MCF 10A (cell line): ENCODE measurements at regions not wholly inside any gene's neighbourhood (a gene's known extent, or its start where the extent isn't known, plus 50 kb on each side); places are given as distances from the start of the nearest gene placed in this dataset.

Experiments used
- BruUV-seq: library from RNA; stranded (reverse); fragments of 400-500 nt; replicated peaks from 2 replicates; lab custom pipeline; 2021; lab: Mats Ljungman, UMichigan
- CTCF ChIA-PET: fragments of 300-600 bp; sonication (Branson Sonifier 250); formaldehyde crosslinking; extraction: SDS; loops from one replicate; lab custom pipeline; 2021; ENCODE audit warnings: antibody characterized with exemption, inconsistent platforms; lab: Yijun Ruan, JAX
- POLR2A ChIA-PET: fragments of 300-600, 350-650 bp; sonication (Branson Sonifier 250); formaldehyde crosslinking; extraction: SDS; loops from one replicate; lab custom pipeline; 2020; ENCODE audit warnings: antibody characterized with exemption, inconsistent platforms; lab: Yijun Ruan, JAX
- DNase-seq: peaks from one replicate; pipeline ENCODE4 v3.0.0-alpha.2; 2018; ENCODE audit not compliant: unreplicated experiment
- H3K27ac Mint-ChIP-seq: one replicate; pipeline ENCODE4 v1.8.0; 2022; ENCODE audit warnings: mild to moderate bottlenecking, low read depth, mixed read lengths; ENCODE audit not compliant: unreplicated experiment
- H3K27me3 Mint-ChIP-seq: one replicate; pipeline ENCODE4 v1.8.0; 2022; ENCODE audit warnings: mixed read lengths; ENCODE audit not compliant: insufficient read depth, unreplicated experiment
- H3K36me3 Mint-ChIP-seq: one replicate; pipeline ENCODE4 v1.8.0; 2022; ENCODE audit warnings: mild to moderate bottlenecking, moderate library complexity, mixed read lengths; ENCODE audit not compliant: insufficient read depth, unreplicated experiment
- H3K4me1 Mint-ChIP-seq: one replicate; pipeline ENCODE4 v1.8.0; 2022; ENCODE audit warnings: mixed read lengths; ENCODE audit not compliant: insufficient read depth, unreplicated experiment
- H3K4me3 Mint-ChIP-seq: one replicate; pipeline ENCODE4 v1.8.0; 2022; ENCODE audit warnings: mild to moderate bottlenecking, moderate library complexity, mixed read lengths; ENCODE audit not compliant: unreplicated experiment
- H3K9me3 Mint-ChIP-seq: one replicate; pipeline ENCODE4 v1.8.0; 2022; ENCODE audit warnings: mixed read lengths; ENCODE audit not compliant: unreplicated experiment
- CTCF ChIP-seq: fragments of 200-600 bp; IDR thresholded peaks from one replicate; pipeline ENCODE4 v1.8.0; 2022; ENCODE audit warnings: antibody characterized with exemption, mild to moderate bottlenecking; ENCODE audit not compliant: unreplicated experiment
- intact Hi-C: fragments of 100-400 bp; cut with micrococcal nuclease; formaldehyde crosslinking; loops from 2 replicates; pipeline ENCODE4 v1.14.1; 2022

- no TSS peak for BruUV-seq
- POLR2A ChIA-PET = no interaction called here
- intact Hi-C loops = no loop called here
- DNase-seq = no peak
- Mint-ChIP-seq H3K9me3 (no peaks in the 10 kb centered on the region), H3K4me3 (no peak overlapping the region), H3K27ac (no peak overlapping the region), H3K27me3 (peaks cover 19% of the 10 kb centered on the region), H3K36me3 (no peaks in the 10 kb centered on the region), H3K4me1 (no peaks in the 10 kb centered on the region)
- CTCF ChIA-PET = no interaction called here
- no peak for TF ChIP-seq CTCF
These were observed 193.2 kb upstream of the TNP1 start for GRCh38 chr2:217052856-217053577.

GRCh38 chr2:217051416-217051815, 191.6 kb upstream of the TNP1 start:
- H3K4me1 Mint-ChIP-seq = no peaks in the 10 kb centered on the region
- no peaks in the 10 kb centered on the region for H3K36me3 Mint-ChIP-seq
- POLR2A ChIA-PET = no interaction called here
- DNase-seq = no peak
- no peak overlapping the region for H3K27ac Mint-ChIP-seq
- intact Hi-C loops = no loop called here
- H3K27me3 Mint-ChIP-seq = peaks cover 17% of the 10 kb centered on the region
- no peak overlapping the region for H3K4me3 Mint-ChIP-seq
- no peaks in the 10 kb centered on the region for H3K9me3 Mint-ChIP-seq
- CTCF ChIA-PET = interaction anchor here (1.2 kb wide), 1 partner anchor 11 kb away, joined by 3 read pairs; no protein-coding TSS in a partner anchor
- TF ChIP-seq CTCF = no peak
- no TSS peak for BruUV-seq

GRCh38 chr2:217049956-217050355, 190.1 kb upstream of the TNP1 start:
- CTCF ChIA-PET = interaction anchor here (0.5 to 1.2 kb wide), 3 partner anchors 9 to 74 kb away, joined by 3 to 4 read pairs (median 3); no protein-coding TSS in a partner anchor
- Mint-ChIP-seq H3K27me3 (peaks cover 17% of the 10 kb centered on the region), H3K4me3 (no peak overlapping the region), H3K4me1 (no peaks in the 10 kb centered on the region), H3K27ac (no peak overlapping the region), H3K36me3 (no peaks in the 10 kb centered on the region), H3K9me3 (no peaks in the 10 kb centered on the region)
- BruUV-seq = no TSS peak
- intact Hi-C loops = loop anchor here (10.0 kb wide), 1 partner anchor 95 kb away; no protein-coding TSS in a partner anchor
- POLR2A ChIA-PET = no interaction called here
- TF ChIP-seq CTCF = no peak
- no peak for DNase-seq

GRCh38 chr2:217049422-217049821, 189.6 kb upstream of the TNP1 start:
- Mint-ChIP-seq H3K4me3 (no peak overlapping the region), H3K4me1 (no peaks in the 10 kb centered on the region), H3K27ac (no peak overlapping the region), H3K36me3 (no peaks in the 10 kb centered on the region), H3K27me3 (peaks cover 17% of the 10 kb centered on the region), H3K9me3 (no peaks in the 10 kb centered on the region)
- no TSS peak for BruUV-seq
- ChIA-PET CTCF (interaction anchor here (0.7 kb wide), 1 partner anchor 9 kb away, joined by 4 read pairs; no protein-coding TSS in a partner anchor), POLR2A (no interaction called here)
- no peak for TF ChIP-seq CTCF
- no peak for DNase-seq
- intact Hi-C loops = loop anchor here (10.0 kb wide), 1 partner anchor 95 kb away; no protein-coding TSS in a partner anchor
